GM19351 (cell line): ENCODE measurements at regions not wholly inside any gene's neighbourhood (a gene's known extent, or its start where the extent isn't known, plus 50 kb on each side); places are given as distances from the start of the nearest gene placed in this dataset.
"Not testable (repeated sequence)": the region's sequence is repeated elsewhere in the genome, so short reads cannot be mapped to it uniquely, and the experiment has no call there.

Source experiments
- ATAC-seq: cut with Tn5 transposase; IDR thresholded peaks from one replicate; pipeline ENCODE4 v1.9.1; 2021; ENCODE audit warnings: mild to moderate bottlenecking, moderate library complexity; ENCODE audit not compliant: unreplicated experiment

GRCh38 chrX:106493210-106493816 is 118.5 kb upstream of the RADX start:
- ATAC-seq: not testable (repeated sequence)

DNA sequence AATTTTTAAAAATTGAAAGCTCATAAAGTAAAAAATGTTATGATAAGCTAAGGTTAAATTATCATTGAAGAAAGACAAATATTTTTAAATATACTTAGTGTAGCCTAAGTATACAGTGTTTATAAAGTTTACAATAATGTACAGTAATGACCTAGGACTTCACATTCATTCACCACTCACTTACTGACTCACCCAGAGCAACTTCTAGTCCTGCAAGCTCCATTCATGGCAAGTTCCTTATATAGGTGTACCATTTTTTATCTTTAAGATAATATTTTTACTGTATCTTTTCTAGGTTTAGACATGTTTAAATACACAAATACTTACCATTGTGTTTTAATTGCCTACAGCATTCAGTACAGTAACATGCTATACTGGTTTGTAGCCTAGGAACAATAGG is 112.3 kb upstream of the RADX start:
- ATAC-seq: no peak

DNA sequence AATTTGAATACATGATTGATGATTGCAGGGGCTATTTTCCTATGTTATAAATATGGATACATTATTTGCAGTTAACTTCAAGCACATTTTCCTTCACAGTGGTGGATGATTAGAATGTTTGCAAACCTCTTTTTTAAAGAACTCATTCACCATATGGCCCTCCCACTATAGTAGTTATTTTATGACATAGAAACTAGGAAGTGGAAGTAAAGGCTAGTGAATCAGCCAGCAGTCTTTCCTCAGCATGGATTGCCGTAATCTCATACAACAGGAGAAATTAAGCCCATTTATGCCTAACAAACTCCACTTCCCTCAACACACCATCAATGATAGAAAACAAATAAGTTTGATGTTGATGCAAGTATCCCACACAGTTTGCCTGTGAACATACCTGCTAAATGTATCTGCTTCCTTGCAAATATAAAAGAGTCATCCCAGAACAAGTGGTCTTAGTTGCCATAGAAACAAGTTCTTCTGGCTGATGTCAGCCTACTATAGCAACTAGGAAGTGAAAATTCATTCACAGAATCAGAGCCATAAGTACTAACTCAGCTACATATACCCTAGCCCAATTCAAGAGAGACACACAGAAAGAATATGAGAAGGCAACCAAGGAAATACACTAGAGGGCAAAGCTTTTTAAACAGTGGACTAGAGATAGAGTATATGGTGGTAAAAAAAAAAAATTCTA is 100.9 kb upstream of the RADX start:
- peak; percentile 73 for ATAC-seq
